ENCODE measurements at regions not wholly inside any gene's neighbourhood (a gene's known extent, or its start where the extent isn't known, plus 50 kb on each side); places are given as distances from the start of the nearest gene placed in this dataset.

DNA sequence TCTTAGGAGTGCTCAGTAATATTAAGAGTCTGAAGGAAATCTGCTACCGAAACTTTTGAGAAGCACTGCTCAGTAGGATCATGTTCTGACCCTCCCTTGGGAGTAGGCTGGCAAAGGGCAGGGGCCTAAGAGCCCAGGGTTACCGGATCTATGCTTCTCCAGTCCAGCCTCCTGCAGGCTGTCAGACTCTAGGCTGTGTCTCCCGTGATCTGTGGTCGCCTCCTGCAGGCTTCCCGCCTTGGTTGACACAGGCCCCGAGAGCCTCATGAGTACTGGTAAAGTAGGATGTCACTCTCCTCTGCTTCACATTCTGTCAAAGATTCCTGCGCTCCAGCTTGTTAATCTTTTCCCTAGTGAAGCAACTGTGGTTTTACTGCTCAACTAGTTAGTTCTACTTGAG is 647.8 kb upstream of the RAB6C start:
- no peak for DNase-seq (ENCODE audit: low read depth in 2 of 2)
- H3K4me1 ChIP-seq (ENCODE audit: control insufficient read depth, extremely low read depth, insufficient read depth, low read length) = no peaks in the 10 kb centered on the region
- no peak overlapping the region for H3K27ac ChIP-seq (ENCODE audit: insufficient read depth, low read length)
- no peak overlapping the region for H3K4me3 ChIP-seq (replicated peaks in 1 of 4; ENCODE audit: control extremely low read depth in 1 of 4, insufficient read depth in 1 of 4, low read depth in 3 of 4, low read length in 4 of 4)
- TF ChIP-seq, protein P1, sequence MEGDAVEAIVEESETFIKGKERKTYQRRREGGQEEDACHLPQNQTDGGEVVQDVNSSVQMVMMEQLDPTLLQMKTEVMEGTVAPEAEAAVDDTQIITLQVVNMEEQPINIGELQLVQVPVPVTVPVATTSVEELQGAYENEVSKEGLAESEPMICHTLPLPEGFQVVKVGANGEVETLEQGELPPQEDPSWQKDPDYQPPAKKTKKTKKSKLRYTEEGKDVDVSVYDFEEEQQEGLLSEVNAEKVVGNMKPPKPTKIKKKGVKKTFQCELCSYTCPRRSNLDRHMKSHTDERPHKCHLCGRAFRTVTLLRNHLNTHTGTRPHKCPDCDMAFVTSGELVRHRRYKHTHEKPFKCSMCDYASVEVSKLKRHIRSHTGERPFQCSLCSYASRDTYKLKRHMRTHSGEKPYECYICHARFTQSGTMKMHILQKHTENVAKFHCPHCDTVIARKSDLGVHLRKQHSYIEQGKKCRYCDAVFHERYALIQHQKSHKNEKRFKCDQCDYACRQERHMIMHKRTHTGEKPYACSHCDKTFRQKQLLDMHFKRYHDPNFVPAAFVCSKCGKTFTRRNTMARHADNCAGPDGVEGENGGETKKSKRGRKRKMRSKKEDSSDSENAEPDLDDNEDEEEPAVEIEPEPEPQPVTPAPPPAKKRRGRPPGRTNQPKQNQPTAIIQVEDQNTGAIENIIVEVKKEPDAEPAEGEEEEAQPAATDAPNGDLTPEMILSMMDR (conservative IDR thresholded peaks at IDR 0.05 in 1 of 2, IDR thresholded peaks at IDR 0.05 in 1 of 2; ENCODE audit: low read depth in 1 of 2, low read length in 2 of 2) = no peak
- TF ChIP-seq EZH2 (IDR thresholded peaks at IDR 0.05; ENCODE audit: low read length, missing control alignments) = no peak
- H3K36me3 ChIP-seq (ENCODE audit: control insufficient read depth, insufficient read depth, low read length) = no peaks in the 10 kb centered on the region
- no peak overlapping the region for H3K9ac ChIP-seq (ENCODE audit: insufficient read depth, low read length)
- H3K4me2 ChIP-seq (ENCODE audit: extremely low read depth, insufficient read depth, low read length) = no peak overlapping the region
- no peaks in the 10 kb centered on the region for H3K9me3 ChIP-seq (ENCODE audit: control insufficient read depth, insufficient read depth, low read depth, low read length)
- no peaks in the 10 kb centered on the region for H3K27me3 ChIP-seq (ENCODE audit: control insufficient read depth, insufficient read depth, low read length)
- no peaks in the 10 kb centered on the region for H3K79me2 ChIP-seq (ENCODE audit: control insufficient read depth, insufficient read depth, low read length)
- no peak overlapping the region for H2AFZ ChIP-seq (ENCODE audit: low read length)
- H4K20me1 ChIP-seq (ENCODE audit: control insufficient read depth, extremely low read depth, insufficient read depth, low read length) = no peaks in the 10 kb centered on the region

DNA sequence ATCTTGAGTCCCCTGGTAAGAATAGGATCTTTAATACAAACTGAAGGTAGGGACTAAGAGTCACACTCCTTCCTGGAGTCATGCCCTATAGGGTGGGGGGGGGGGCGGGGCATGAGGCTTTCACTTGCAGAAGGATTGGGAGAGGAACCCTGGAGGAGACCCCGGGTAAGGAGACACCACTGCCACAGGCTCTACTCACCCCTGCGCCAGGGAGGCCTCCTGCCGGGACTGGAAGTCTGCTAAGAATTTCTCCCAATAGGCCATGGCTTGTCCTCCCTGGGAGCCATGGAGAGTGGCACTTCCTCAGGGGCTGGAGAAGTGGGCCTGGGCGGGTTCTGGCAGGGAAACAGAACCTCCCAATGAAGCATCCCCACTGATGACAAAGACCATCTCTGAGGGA is 645.3 kb upstream of the RAB6C start:
- Histone ChIP-seq H3K4me1 (ENCODE audit: control insufficient read depth, extremely low read depth, insufficient read depth, low read length) (no peaks in the 10 kb centered on the region), H3K9me3 (ENCODE audit: control insufficient read depth, insufficient read depth, low read depth, low read length) (no peaks in the 10 kb centered on the region), H3K9ac (ENCODE audit: insufficient read depth, low read length) (no peak overlapping the region), H3K36me3 (ENCODE audit: control insufficient read depth, insufficient read depth, low read length) (no peaks in the 10 kb centered on the region), H3K4me2 (ENCODE audit: extremely low read depth, insufficient read depth, low read length) (no peak overlapping the region), H4K20me1 (ENCODE audit: control insufficient read depth, extremely low read depth, insufficient read depth, low read length) (no peaks in the 10 kb centered on the region), H3K27ac (ENCODE audit: insufficient read depth, low read length) (no peak overlapping the region), H3K4me3 (replicated peaks in 1 of 4; ENCODE audit: control extremely low read depth in 1 of 4, insufficient read depth in 1 of 4, low read depth in 3 of 4, low read length in 4 of 4) (no peak overlapping the region), H2AFZ (ENCODE audit: low read length) (no peak overlapping the region), H3K27me3 (ENCODE audit: control insufficient read depth, insufficient read depth, low read length) (no peaks in the 10 kb centered on the region), H3K79me2 (ENCODE audit: control insufficient read depth, insufficient read depth, low read length) (no peaks in the 10 kb centered on the region)
- TF ChIP-seq EZH2 (IDR thresholded peaks at IDR 0.05; ENCODE audit: low read length, missing control alignments) = no peak
- TF ChIP-seq, protein P1 (conservative IDR thresholded peaks at IDR 0.05 in 1 of 2, IDR thresholded peaks at IDR 0.05 in 1 of 2; ENCODE audit: low read depth in 1 of 2, low read length in 2 of 2) = no peak
- no peak for DNase-seq (ENCODE audit: low read depth in 2 of 2)

DNA sequence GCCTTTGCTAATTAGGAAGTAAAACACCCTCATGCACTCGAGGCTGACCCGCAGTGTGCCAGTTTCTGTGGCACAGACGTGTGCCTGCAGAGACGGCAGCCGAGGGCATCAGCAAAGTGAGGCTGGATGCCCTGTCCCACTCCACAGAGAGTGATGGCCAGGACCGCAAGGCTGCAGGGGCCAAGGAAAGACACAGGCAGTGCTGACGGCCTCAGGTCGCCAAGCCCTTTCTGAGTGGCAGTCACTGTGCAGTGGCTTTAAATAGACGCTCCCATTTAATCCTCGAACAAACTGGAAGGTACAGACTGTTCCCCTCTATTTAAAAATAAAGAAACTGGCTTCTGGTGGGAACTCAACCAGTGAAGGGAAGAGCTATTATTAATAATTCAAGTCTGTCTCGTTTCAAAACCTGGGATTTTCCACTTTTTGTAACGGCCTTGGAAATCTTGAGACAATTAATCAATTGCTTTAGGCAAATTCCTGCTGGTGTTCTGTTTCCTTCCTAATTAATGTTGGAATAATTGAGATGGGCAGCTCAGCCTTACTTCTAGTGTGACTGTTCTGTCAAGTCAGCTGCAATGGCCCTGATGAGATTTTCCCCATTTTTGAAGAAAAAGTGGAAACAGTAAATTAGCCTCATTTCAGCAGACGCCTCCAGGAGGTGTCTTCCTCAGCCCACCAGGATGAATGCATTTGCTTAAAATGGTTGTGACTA is 644.6 kb upstream of the RAB6C start:
- no peak overlapping the region for H3K9ac ChIP-seq (ENCODE audit: insufficient read depth, low read length)
- H4K20me1 ChIP-seq (ENCODE audit: control insufficient read depth, extremely low read depth, insufficient read depth, low read length) = no peaks in the 10 kb centered on the region
- no peak overlapping the region for H3K4me3 ChIP-seq (replicated peaks in 1 of 4; ENCODE audit: control extremely low read depth in 1 of 4, insufficient read depth in 1 of 4, low read depth in 3 of 4, low read length in 4 of 4)
- no peaks in the 10 kb centered on the region for H3K36me3 ChIP-seq (ENCODE audit: control insufficient read depth, insufficient read depth, low read length)
- TF ChIP-seq, protein P1 (conservative IDR thresholded peaks at IDR 0.05 in 1 of 2, IDR thresholded peaks at IDR 0.05 in 1 of 2; ENCODE audit: low read depth in 1 of 2, low read length in 2 of 2) = no peak
- no peak for TF ChIP-seq EZH2 (IDR thresholded peaks at IDR 0.05; ENCODE audit: low read length, missing control alignments)
- no peaks in the 10 kb centered on the region for H3K27me3 ChIP-seq (ENCODE audit: control insufficient read depth, insufficient read depth, low read length)
- no peaks in the 10 kb centered on the region for H3K79me2 ChIP-seq (ENCODE audit: control insufficient read depth, insufficient read depth, low read length)
- no peak overlapping the region for H3K4me2 ChIP-seq (ENCODE audit: extremely low read depth, insufficient read depth, low read length)
- H3K9me3 ChIP-seq (ENCODE audit: control insufficient read depth, insufficient read depth, low read depth, low read length) = no peaks in the 10 kb centered on the region
- no peak for DNase-seq (ENCODE audit: low read depth in 2 of 2)
- no peaks in the 10 kb centered on the region for H3K4me1 ChIP-seq (ENCODE audit: control insufficient read depth, extremely low read depth, insufficient read depth, low read length)
- H2AFZ ChIP-seq (ENCODE audit: low read length) = no peak overlapping the region
- no peak overlapping the region for H3K27ac ChIP-seq (ENCODE audit: insufficient read depth, low read length)
